ENCODE measurements at regions not wholly inside any gene's neighbourhood (a gene's known extent, or its start where the extent isn't known, plus 50 kb on each side); places are given as distances from the start of the nearest gene placed in this dataset.
"Not testable (repeated sequence)": the region's sequence is repeated elsewhere in the genome, so short reads cannot be mapped to it uniquely, and the experiment has no call there.

- H3K9me3 Mint-ChIP-seq (ENCODE audit: unreplicated experiment): no peaks in the 10 kb centered on the region
- H3K27ac Mint-ChIP-seq (ENCODE audit: unreplicated experiment): no peak overlapping the region
- H3K4me3 Mint-ChIP-seq (ENCODE audit: unreplicated experiment): no peak overlapping the region
- TF ChIP-seq CTCF (IDR thresholded peaks at IDR 0.05; ENCODE audit: partially characterized antibody, unreplicated experiment): no peak
- DNase-seq: no peak
- no peaks in the 10 kb centered on the region for H3K36me3 Mint-ChIP-seq (ENCODE audit: unreplicated experiment)
- no peaks in the 10 kb centered on the region for H3K27me3 Mint-ChIP-seq (ENCODE audit: unreplicated experiment)
- H3K4me1 Mint-ChIP-seq (ENCODE audit: low read depth, unreplicated experiment): peaks cover 2% of the 10 kb centered on the region
These were observed 97.4 kb upstream of the ALDH1A1 start for GRCh38 chr9:73050065-73050816.

DNA sequence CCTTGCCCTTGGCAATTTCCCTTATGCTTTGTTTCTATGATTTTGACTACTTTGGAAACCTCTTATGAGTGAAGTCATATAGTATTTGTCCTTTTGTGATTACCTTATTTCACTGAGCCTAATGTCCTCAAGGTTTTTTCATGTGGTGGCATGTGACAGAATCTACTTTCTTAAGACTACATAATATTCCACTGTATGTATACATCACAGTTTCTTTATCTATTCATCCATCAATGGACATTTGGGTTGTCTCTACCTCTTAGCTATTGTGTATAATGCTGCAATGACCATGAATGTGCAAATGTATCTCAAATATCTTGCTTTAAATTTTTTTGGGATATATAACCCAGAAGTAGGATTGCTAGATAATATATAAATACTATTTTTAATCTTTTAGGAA, 96.4 kb upstream of the ALDH1A1 start:
- Mint-ChIP-seq H3K4me1 (ENCODE audit: low read depth, unreplicated experiment) (peaks cover 2% of the 10 kb centered on the region), H3K9me3 (ENCODE audit: unreplicated experiment) (no peaks in the 10 kb centered on the region), H3K27ac (ENCODE audit: unreplicated experiment) (no peak overlapping the region), H3K27me3 (ENCODE audit: unreplicated experiment) (no peaks in the 10 kb centered on the region), H3K4me3 (ENCODE audit: unreplicated experiment) (no peak overlapping the region), H3K36me3 (ENCODE audit: unreplicated experiment) (no peaks in the 10 kb centered on the region)
- no peak for DNase-seq
- no peak for TF ChIP-seq CTCF (IDR thresholded peaks at IDR 0.05; ENCODE audit: partially characterized antibody, unreplicated experiment)

GRCh38 chr9:73046769-73047168, 93.9 kb upstream of the ALDH1A1 start:
- Mint-ChIP-seq H3K9me3 (ENCODE audit: unreplicated experiment) (no peaks in the 10 kb centered on the region), H3K36me3 (ENCODE audit: unreplicated experiment) (no peaks in the 10 kb centered on the region), H3K27ac (ENCODE audit: unreplicated experiment) (no peak overlapping the region), H3K4me1 (ENCODE audit: low read depth, unreplicated experiment) (peaks cover 2% of the 10 kb centered on the region), H3K27me3 (ENCODE audit: unreplicated experiment) (no peaks in the 10 kb centered on the region), H3K4me3 (ENCODE audit: unreplicated experiment) (no peak overlapping the region)
- TF ChIP-seq CTCF (IDR thresholded peaks at IDR 0.05; ENCODE audit: partially characterized antibody, unreplicated experiment): no peak
- no peak for DNase-seq

GRCh38 chr9:73044776-73045175, 91.9 kb upstream of the ALDH1A1 start:
- H3K4me1 Mint-ChIP-seq (ENCODE audit: low read depth, unreplicated experiment); H3K9me3 Mint-ChIP-seq (ENCODE audit: unreplicated experiment); DNase-seq; H3K36me3 Mint-ChIP-seq (ENCODE audit: unreplicated experiment); H3K27ac Mint-ChIP-seq (ENCODE audit: unreplicated experiment); H3K4me3 Mint-ChIP-seq (ENCODE audit: unreplicated experiment); H3K27me3 Mint-ChIP-seq (ENCODE audit: unreplicated experiment): not testable (repeated sequence)

DNA sequence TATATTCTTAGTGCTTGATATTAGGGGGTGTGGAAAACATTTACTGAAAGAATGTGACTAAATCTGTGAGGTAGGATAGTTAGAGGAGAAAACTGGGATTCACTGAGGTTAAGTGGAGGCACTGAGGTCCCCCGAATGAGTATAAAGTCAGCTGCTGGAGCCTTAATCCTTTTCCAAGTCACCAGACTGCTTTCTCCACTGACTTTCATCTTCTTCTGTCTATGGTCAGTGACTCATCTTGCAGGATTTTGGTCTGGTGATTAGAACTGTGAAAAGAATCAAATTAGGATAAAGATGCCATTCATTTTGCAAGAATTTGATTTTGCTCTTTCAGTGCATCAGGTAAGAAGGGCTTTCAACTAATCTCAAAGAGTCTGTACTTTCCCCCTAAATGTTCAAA, 89.3 kb upstream of the ALDH1A1 start:
- Mint-ChIP-seq H3K36me3 (ENCODE audit: unreplicated experiment) (no peaks in the 10 kb centered on the region), H3K9me3 (ENCODE audit: unreplicated experiment) (no peaks in the 10 kb centered on the region), H3K27me3 (ENCODE audit: unreplicated experiment) (no peaks in the 10 kb centered on the region), H3K4me3 (ENCODE audit: unreplicated experiment) (no peak overlapping the region), H3K27ac (ENCODE audit: unreplicated experiment) (no peak overlapping the region), H3K4me1 (ENCODE audit: low read depth, unreplicated experiment) (peaks cover 8% of the 10 kb centered on the region)
- no peak for TF ChIP-seq CTCF (IDR thresholded peaks at IDR 0.05; ENCODE audit: partially characterized antibody, unreplicated experiment)
- DNase-seq: no peak
